ENCODE measurements at regions not wholly inside any gene's neighbourhood (a gene's known extent, or its start where the extent isn't known, plus 50 kb on each side); places are given as distances from the start of the nearest gene placed in this dataset.
"Not testable (repeated sequence)": the region's sequence is repeated elsewhere in the genome, so short reads cannot be mapped to it uniquely, and the experiment has no call there.

GRCh38 chrX:94600077-94600476, 926.1 kb downstream of the FAM133A start:
- peak in 1 of 3 donors; percentile 0 for DNase-seq

DNA sequence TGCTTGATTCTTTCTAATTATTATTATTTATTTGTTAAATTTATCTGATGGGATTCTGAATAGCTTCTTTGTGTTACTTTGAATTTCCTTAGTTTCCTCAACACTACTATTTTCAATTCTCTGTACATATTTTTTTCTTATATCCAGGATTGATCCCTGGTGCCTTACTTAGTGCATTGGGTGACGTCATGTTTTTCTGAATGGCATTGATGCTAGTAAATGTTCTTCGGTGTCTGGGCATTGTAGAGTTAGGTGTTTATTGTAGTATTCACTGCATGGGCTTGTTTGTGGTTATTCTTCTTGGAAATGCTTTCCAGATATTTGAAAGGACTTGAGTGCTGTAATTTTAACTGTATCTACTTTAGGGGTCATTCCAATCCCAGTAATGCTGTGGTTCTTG, 938.1 kb downstream of the FAM133A start:
- DNase-seq, result no peak

DNA sequence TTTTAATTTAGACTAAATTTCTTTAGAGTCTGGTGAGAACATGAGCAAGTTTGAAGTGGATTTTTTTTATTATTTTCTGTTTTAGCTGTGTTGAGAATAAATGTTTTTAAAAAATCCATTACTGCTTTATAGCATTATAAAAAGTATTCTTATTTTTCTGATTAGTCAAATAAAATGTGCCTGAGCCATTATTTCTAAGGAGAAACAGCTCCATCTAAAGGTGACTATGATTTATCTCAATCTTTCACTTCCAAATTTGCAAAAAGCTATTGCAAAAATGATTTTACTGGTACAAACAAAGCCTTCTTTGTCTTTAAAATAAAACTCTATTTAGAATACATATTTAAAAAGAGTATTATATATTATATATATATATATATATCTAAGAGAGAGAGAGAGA, 959.2 kb downstream of the FAM133A start:
- DNase-seq, result no peak

GRCh38 chrX:94635003-94635402, 961.0 kb downstream of the FAM133A start:
- no peak for DNase-seq

DNA sequence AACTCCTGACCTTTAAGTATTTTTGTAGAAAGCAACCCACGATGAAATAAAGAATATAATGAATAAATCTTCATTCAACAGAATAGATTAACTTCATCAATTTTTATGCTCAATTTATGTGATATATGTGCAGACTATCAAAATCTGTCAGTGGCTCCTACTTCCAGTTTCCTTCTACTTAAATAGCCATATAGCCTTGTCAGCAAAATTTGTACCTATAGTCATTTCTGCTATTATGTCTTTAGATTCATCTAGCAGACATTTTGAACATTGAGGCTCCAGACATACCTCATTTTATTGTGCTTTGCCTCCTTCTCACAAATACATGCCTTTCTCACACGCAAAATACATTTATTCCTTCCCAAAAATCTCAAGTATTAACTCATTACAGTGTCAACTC, 971.7 kb downstream of the FAM133A start:
- DNase-seq, result no peak

GRCh38 chrX:94655180-94655579, 981.2 kb downstream of the FAM133A start:
- no peak for DNase-seq

- no peak for DNase-seq
Measured at GRCh38 chrX:94662689-94663088, 988.7 kb downstream of the FAM133A start.

DNA sequence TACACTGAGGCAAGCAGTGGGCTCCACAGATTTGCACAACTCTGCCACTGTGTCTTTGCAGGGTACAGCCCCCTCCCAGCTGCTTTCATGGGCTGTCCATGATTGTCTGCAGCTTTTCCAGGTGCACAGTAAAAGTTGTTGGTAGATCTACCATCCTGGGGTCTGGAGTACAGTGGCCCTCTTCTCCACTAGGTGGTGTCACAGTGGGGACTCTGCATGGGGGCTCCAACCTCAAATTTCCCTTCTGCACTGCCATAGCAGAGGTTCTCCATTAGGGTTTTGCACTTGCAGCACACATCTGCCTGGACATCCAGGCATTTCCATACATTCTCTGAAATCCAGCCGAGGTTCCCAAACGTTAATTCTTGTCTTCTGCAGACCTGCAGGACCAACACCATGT, 1002.3 kb downstream of the FAM133A start:
- no peak for DNase-seq

GRCh38 chrX:94686071-94686470, 1012.1 kb downstream of the FAM133A start:
- peak; percentile 11 to 34 (median 13) for DNase-seq

- DNase-seq, result no peak
Measured at GRCh38 chrX:94695910-94696309, 1021.9 kb downstream of the FAM133A start.

DNA sequence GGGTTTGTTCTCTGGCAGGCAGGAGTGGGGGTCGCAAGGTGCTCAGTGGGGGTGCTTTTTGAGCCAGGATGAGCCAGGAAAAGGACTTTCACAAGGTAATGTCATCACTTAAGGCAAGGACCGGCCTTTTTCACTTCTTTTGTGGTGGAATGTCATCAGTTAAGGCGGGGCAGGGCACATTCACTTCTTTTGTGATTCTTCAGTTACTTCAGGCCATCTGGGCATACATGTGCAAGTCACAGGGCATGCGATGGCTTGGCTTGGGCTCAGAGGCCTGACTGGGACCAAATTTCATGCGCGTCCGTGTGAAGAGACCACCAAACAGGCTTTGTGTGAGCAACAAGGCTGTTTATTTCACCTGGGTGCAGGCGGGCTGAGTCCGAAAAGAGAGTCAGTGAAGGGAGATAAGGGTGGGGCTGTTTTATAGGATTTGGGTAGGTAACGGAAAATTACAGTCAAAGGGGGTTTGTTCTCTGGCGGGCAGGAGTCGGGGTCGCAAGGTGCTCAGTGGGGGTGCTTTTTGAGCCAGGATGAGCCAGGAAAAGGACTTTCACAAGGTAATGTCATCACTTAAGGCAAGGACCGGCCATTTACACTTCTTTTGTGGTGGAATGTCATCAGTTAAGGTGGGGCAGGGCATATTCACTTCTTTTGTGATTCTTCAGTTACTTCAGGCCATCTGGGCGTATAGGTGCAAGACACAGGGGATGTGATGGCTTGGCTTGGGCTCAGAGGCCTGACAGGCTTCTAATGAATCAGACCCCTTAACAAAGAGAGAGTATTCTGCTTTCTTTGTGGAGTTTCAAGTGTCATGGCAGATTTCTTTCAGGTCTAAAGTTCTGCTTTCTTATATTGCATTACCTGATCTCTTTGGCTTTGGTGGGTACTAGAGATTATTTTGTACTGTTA, 1030.6 kb downstream of the FAM133A start:
- DNase-seq, result not testable (repeated sequence)

GRCh38 chrX:94721386-94721785, 1047.4 kb downstream of the FAM133A start:
- DNase-seq, result no peak

DNA sequence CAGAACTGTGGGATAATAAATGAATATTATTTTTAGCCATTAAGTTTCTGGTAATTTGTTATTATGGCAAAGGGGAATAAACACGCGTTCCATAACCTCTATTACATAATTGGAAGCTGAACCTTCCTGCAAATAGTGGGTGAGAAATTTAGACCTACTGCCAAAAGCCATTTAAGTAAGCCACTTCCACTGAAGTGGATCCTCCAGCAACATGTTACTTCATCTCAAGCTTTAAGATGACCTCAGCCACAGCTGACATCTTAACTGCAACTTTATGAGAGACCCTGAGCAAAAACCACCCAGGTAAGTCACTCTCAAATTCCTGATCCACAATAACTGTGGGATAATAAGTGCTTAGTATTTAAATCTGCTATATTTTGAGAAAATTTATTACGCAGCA, 1048.6 kb downstream of the FAM133A start:
- DNase-seq, result peak in 1 of 3 donors; percentile 6

DNA sequence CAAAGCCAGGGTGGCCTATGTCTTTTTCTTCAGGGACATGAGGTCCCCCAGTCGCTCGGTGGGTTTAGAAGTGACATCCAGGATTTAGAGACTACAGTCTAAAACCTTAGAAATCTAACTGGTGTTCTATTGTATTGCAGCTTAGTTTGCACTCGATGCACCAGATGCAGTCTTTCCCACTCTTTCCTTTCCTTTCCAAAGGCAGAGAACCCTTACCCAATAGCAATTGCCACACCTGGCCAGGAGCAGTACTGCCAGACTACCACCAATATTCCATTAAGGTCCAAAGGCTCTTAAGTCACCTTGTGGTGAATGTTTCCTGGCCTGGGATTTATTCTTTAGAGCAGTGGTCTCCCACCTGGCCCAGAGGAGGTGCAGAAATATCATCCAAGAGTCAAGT, 1068.8 kb downstream of the FAM133A start:
- DNase-seq, result no peak

GRCh38 chrX:94743478-94743877, 1069.5 kb downstream of the FAM133A start:
- no peak for DNase-seq

DNA sequence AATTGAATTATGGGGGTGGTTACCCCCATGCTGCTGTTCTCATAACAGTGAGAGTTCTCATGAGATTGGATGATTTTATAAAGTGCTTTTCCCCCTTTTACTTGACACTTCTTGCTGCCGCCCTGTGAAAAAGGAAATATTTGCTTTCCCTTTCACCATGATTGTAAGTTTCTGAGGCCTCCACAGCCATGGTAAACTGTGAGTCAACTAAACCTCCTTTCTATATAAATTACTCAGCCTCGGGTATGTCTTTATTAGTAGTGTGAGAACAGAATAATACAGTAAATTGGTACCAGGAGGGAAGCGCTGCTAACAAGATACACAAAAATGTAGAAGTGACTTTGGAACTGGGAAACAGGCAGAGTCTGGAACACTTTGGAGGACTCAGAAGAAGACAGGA, 1070.8 kb downstream of the FAM133A start:
- DNase-seq, result no peak

DNA sequence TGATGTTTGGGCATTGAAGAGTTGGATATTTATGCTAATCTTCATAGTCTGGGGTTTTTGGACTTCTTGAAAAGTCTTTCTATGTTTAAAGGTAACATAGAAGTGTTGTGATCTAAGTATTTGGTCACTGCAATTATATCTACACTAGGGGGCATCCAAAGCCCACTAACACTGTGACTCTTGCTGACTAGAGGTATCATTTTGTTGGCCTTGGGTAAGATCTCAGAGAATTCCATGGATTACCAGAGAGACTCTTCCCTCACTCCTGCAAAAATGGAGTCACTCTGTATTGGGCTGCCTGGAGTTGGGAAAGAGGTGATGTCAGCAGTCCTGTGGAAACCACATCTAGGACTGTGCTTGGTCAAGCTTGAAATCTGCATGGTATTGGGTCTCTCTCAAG, 1077.6 kb downstream of the FAM133A start:
- DNase-seq, result no peak

- no peak for DNase-seq
Measured at GRCh38 chrX:94752434-94753169, 1078.6 kb downstream of the FAM133A start.

DNA sequence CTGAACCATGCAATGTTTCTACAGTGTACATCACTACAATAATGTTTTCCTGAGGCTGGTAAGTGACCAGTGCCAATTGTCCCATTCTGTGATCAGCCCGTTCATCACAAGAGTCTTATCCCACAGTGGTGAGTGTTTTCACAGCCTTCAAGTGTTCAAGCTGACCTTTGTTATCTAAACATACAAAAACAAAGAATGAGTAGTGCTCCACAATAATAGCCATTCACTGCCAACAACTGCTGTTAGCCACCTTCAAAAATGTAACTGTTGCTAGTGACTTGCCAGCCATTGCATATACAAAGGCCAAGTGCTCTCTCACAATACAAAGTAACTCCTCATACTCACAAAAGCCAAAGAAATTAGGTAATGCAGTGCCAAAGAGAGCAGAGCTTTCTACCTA, 1084.1 kb downstream of the FAM133A start:
- DNase-seq, result no peak

DNA sequence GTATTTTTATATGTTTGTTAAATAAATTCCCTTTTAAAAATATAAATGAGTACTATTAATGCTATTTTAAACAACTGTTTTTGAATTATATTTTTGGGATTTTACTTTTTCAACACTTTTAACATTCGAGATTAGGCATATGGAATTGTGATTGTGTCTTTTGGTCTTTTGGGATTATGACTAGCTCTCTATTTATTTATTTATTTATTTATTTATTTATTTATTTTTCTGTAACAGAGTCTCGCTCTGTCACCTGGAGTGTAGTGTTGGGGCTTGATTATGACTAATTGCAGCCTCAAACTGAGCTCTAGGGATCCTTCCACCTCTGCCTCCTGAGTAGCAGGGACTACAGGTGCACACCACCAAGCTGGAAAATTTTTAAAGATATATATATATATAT, 1101.6 kb downstream of the FAM133A start:
- no peak for DNase-seq

GRCh38 chrX:94813541-94813940, 1139.5 kb downstream of the FAM133A start:
- peak in 1 of 3 donors; percentile 7 for DNase-seq

DNA sequence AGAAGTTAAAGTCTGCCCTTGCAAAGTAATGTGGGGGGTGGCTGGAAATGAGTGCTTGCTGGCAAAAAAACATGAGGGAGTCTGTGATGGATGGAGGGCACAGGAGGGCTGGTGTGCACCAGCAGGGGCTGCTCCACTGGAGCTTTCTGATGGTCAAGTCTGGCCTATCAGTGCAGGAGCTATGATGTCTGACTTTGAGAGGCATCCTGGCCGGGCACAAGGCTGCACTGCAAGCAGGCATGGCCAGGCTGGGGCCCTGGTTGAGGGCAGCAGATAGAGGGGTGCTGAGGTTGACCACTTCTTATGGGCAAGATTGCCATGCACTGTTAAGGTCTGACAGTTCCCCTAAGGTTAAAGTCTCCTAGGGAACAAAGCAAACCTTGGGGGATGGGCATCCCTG, 1140.2 kb downstream of the FAM133A start:
- DNase-seq, result peak in 1 of 3 donors; percentile 0

DNA sequence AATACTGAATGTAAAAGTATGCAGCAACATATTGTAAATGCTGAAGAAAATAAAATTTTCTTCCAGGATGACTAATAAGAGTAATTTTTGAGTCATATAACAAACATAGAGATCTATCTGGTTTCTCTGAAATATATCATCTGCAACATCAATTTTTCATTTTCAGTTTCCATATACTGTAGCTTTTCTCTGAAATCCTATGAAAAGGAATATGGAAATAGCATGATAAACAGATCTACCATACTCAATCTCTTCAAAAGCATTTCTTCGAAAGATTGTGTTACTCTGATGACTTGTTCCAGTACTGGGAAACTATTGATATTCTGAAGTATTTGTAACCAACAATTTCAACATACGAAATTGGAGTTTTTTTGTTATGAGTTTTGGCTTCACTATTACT, 1156.7 kb downstream of the FAM133A start:
- DNase-seq, result no peak
